ENCODE measurements at regions not wholly inside any gene's neighbourhood (a gene's known extent, or its start where the extent isn't known, plus 50 kb on each side); places are given as distances from the start of the nearest gene placed in this dataset.

DNA sequence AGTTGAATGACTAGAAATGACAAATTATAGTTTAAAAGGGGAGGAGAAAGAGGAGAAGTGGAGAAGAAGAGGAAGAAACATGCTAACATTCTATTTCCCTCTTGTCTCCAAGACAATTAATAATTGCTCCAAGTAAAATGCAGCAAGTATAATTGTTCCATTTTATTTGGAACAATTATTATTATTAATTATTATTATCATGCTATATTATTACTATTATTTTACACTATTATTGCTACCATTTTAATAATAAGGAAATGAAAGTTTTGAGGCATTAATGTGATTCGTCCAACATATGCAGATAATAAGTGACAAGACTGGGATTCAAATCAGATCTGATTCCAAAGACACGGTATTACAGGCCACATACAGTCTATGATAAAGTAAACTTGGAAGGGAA, 293.6 kb upstream of the ZC3H12C start:
- DNase-seq (ENCODE audit: low read depth in 2 of 2) = no peak

DNA sequence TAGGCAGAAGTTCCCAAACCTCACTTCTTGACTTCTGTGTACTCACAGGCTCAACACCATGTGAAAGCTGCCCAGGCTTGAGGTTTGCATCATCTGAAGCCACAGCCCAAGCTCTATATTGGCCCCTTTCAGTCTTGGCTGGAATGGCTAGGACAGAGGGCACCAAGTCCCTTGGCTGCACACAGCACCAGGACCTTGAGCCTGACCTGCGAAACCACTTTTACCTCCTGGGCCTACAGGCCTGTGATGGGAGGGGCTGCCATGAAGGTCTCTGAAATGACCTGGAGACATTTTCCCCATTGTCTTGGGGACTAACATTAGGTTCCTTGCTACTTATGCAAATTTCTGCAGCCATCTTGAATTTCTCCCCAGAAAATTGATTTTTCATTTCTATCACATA, 288.3 kb upstream of the ZC3H12C start:
- no peak for DNase-seq (ENCODE audit: low read depth in 2 of 2)

DNA sequence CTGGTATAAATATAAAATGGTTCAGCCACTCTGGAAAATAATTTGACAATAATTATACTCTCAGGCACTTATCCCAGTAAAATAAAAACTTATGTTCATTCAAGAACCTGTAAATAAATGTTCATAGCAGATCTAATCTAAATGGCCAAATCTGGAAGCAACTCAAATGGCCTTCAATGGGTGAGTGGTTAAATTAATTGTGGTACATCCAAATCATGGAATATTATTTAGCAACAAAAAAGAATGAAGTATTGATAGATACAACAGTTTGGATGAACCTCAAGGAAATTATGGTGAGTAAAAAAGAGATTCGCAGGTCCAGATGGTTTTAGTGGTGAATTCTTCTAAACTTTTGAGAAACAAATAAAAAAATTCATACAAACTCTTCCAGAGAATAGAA, 287.0 kb upstream of the ZC3H12C start:
- no peak for DNase-seq (ENCODE audit: low read depth in 2 of 2)

DNA sequence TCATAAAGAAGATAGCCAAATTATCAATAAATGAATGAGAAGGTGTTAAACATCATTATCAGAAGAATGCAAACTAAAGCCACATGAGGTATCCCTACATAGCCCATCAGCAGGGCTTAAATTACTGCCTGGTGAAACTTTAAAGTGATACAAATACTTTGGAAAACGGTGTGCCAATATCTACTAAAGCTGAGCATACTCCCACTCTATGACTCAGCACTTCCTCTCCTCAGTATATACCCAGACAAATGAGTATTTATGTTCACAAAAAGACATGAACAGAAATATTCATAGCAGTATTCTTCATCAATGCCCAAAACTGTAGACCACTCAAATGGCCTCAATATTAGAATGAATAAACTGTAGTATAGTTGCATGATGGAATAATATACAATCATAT, 284.6 kb upstream of the ZC3H12C start:
- no peak for DNase-seq (ENCODE audit: low read depth in 2 of 2)

- DNase-seq (ENCODE audit: low read depth in 2 of 2) = no peak
Observed at GRCh38 chr11:109814824-109815223, 278.4 kb upstream of the ZC3H12C start.

GRCh38 chr11:109815500-109816150, 277.6 kb upstream of the ZC3H12C start:
- DNase-seq (ENCODE audit: low read depth in 2 of 2) = no peak

DNA sequence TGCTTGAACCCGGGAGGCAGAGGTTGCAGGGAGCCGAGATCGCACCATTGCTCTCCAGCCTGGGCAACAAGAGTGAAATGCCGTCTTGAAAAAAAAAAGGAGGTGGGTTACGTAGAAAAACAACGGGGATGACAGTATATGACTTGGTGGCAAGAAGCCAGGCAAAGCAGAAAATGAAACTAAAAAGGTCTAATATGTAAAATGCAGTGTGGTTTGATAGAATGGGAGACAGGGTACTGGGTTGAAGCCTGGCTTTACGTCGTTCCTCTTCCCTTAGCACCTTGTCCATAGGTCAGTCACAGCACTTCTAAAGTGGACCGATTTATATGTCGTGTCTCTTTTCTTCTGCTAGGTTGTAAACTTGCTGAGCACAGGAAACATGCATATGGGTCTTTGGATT, 274.9 kb upstream of the ZC3H12C start:
- no peak for DNase-seq (ENCODE audit: low read depth in 2 of 2)

- DNase-seq (ENCODE audit: low read depth in 2 of 2) = no peak
Observed at GRCh38 chr11:109819410-109819809, 273.8 kb upstream of the ZC3H12C start.

DNA sequence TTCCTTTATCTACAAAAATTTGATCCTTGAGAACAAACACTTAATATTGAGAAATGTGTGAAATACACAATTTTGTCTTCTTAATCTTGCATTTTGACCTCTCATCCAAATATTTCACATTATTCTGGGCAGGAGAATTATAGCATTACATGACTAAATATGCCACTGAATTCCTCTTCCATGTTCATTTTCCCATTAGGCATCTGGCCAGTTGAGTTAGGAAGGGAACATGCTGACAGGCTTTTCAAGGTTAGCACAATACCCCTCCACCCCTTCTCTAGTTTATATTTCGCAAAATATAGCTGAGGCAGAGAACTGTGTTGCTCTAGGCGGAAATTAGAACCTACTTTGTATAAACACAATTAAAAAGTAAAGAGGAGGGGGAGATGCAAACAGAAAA, 271.7 kb upstream of the ZC3H12C start:
- no peak for DNase-seq (ENCODE audit: low read depth in 2 of 2)

DNA sequence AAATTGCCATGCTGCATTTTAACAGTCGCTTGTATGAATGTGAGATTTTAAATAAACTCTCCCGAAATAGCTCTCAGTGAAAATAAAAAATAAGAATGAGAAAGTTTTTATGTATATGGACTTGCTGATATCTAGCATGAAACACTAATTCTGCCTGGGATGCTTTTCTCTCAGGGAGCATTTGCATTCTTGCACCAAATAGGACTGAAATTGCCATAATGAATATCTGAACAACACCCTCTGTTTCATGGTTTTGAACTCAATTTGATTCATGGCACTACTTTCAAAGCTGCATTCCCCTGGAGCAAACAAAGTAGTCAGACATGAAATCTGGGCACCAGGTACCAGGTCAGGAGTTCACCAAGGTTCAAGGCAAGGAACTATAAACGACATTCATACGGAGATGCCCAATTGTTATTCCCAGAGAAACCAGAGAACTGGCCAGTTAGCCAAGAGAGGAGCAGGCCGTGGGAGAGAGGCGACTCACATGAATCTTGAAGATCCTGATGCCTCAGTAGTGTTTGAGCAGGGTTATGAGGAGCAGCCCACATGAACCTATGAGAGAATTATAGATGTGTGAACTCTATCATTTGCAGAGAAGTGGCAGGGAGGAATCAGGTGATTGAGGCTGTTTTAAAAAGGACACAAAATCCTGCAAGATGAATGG, 270.6 kb upstream of the ZC3H12C start:
- no peak for DNase-seq (ENCODE audit: low read depth in 2 of 2)

DNA sequence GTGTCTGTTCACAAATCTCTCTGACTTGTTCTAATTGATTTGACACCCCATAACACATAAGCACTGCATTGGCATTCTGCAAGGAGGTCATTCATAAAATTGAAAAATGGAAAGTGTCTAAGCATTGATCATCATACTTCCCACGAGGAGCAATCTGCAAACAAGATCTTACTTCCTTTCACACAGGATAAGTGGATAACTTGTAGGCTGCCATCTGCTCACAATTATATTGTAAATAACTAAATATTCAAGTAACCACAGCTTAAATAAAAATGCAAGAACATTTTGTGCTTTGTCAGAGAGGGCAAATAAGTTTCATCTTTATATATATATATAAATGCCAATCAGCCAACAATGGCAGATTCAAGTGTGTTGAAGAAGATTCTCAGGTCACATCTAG, 264.8 kb upstream of the ZC3H12C start:
- no peak for DNase-seq (ENCODE audit: low read depth in 2 of 2)

GRCh38 chr11:109838026-109838425, 255.2 kb upstream of the ZC3H12C start:
- DNase-seq (ENCODE audit: low read depth in 2 of 2) = no peak

DNA sequence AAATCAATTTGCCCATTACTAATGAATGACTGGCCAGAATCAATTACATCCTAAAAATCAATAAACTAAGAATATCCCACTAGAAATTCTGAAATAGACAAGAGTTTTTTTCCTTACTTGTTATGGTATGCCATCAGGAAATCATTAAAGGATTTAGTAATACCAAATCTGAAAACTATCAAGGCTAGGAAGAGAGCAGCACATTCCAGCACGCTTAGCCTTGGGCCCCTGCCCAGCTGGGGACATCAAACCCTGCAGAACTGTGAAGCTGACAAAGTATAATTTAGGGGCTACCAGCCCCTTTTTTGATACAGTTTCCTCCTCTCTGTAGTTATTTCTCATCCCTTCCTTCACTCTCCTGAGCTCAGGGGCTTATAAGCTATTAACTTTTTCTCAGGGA, 247.8 kb upstream of the ZC3H12C start:
- no peak for DNase-seq (ENCODE audit: low read depth in 2 of 2)

DNA sequence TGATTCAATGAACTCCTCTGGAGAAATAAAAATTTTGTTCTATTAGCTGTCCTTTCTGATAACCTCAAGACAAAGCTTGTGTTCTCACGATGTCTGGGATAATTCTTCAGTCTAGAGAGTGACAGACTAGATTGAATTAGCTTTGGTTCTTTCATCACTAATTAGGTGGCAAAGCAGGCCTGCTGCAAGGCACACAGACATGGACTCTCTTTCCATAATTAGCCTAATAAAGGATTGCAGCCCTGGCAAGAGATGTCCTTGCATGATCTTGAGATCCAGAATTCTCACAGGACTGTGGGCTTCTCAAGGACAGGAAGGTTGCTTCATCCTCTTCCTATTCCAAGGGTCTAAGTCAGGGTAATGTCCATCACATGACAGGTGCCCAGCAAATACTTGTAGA, 245.6 kb upstream of the ZC3H12C start:
- no peak for DNase-seq (ENCODE audit: low read depth in 2 of 2)

DNA sequence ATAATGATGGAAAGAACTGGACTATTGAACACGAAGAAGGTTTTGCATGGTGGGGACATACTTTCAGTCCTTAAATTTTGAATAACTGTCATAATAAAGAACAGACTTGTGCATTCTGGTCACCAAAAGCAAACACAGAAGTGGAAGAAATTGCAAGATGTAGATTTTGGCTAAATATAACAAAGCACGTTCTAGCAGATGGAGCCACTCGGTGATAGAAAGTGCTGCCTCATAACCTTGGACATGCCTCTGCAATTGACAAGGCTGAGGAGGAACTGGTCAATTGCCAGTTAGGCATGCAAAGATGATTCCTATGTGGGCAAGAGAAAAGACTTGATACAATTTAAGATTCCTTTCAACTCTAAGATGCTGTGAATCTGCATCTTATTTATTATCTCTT, 244.1 kb upstream of the ZC3H12C start:
- DNase-seq (ENCODE audit: low read depth in 2 of 2) = no peak

GRCh38 chr11:109849946-109850345, 243.2 kb upstream of the ZC3H12C start:
- no peak for DNase-seq (ENCODE audit: low read depth in 2 of 2)

GRCh38 chr11:109851780-109852390, 241.3 kb upstream of the ZC3H12C start:
- no peak for DNase-seq (ENCODE audit: low read depth in 2 of 2)

- no peak for DNase-seq (ENCODE audit: low read depth in 2 of 2)
Observed at GRCh38 chr11:109853156-109853776, 239.9 kb upstream of the ZC3H12C start.

- no peak for DNase-seq (ENCODE audit: low read depth in 2 of 2)
Observed at GRCh38 chr11:109854731-109855130, 238.5 kb upstream of the ZC3H12C start.

DNA sequence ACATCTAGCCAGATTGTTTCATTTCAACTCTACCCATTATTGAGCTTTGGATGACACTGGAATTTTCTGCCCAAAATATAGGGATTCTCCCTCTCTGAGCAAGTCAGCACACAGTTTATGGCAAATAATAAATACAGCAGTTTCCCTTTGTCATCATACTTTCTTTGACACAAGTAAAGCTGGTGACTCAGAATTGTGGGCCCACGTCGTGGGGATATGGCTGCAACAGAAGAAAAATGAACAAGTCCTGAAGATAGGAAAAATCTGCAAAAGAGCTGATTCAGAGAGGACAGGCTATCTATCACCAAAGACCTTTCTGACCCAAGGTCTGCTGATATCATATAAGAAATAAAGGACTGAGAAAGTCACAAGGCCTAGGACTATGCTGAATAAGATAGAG, 236.3 kb upstream of the ZC3H12C start:
- no peak for DNase-seq (ENCODE audit: low read depth in 2 of 2)

DNA sequence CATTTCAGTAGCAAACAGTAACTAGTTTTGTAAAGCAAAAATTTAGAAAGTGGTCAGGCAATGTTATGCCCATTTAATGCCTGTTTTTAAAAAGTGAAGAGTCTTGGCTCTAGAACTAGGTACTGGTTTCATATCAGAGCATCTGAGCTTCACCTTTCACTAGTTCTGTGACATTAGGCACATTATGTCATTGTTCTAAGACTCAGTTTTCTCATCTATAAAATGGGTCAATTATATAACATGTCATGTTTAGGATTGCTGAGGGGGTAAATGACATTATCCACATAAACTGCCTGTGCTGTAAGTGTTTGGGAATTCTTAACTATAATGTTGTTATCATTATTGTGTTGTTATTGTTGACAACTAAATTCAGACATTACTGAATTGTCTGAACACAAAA, 235.6 kb upstream of the ZC3H12C start:
- DNase-seq (ENCODE audit: low read depth in 2 of 2) = no peak

DNA sequence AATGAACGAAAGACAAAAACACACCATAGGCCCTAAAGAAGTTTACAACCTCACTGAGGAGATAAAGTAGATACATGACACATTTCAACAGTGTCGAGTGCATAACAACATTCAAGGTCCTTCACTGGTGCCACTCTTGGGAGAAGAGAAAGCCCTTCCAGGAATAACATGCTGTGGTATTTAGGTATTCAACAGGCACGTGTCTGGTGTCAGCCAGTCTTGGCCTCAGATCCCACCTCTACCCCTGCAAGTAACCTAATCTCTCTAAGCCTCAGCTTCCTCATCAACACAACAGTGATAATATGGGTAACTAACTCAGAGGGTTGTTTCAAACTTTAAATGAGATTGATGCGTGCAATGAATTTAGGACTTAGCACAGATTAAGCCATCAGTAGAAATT, 235.0 kb upstream of the ZC3H12C start:
- DNase-seq (ENCODE audit: low read depth in 2 of 2) = no peak
